GM12864 (cell line): ENCODE measurements at regions not wholly inside any gene's neighbourhood (a gene's known extent, or its start where the extent isn't known, plus 50 kb on each side); places are given as distances from the start of the nearest gene placed in this dataset.

ENCODE experiments used
- DNase-seq: peaks from one replicate; pipeline ENCODE4 v3.0.0-alpha.2; 2011; ENCODE audit warnings: low read depth
- H3K4me3 ChIP-seq: 2 replicates; pipeline ENCODE4 v1.5.1; 2011; ENCODE audit warnings: mild to moderate bottlenecking, low read depth, low read length, control low read depth
- TF ChIP-seq, protein P1 (sequence below): IDR thresholded peaks from 2 replicates; pipeline ENCODE4 v1.5.1; 2011; ENCODE audit warnings: low read depth, mild to moderate bottlenecking, moderate library complexity, low read length, control low read depth, inconsistent platforms; ENCODE audit errors: missing control alignments

DNA sequence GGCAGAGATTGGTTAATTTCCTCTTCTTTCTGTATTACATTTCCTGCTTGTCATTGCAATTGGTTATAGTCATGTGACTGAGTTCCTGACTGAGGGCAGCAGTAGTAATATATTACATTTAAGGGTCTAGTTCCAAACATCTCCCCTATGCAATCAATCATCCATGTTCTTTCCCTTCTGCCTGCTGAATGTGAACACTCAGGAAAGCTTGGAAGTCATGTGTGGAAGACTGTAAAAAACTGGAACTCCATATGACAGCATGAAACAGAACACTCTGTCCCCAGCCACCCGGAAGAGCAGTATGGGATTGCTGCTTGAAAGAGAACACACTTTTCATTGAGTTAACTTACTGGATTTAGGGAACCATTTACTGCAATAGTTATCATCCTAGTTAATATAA lies 459.7 kb upstream of the SEMA3A start:
- TF ChIP-seq, protein P1, sequence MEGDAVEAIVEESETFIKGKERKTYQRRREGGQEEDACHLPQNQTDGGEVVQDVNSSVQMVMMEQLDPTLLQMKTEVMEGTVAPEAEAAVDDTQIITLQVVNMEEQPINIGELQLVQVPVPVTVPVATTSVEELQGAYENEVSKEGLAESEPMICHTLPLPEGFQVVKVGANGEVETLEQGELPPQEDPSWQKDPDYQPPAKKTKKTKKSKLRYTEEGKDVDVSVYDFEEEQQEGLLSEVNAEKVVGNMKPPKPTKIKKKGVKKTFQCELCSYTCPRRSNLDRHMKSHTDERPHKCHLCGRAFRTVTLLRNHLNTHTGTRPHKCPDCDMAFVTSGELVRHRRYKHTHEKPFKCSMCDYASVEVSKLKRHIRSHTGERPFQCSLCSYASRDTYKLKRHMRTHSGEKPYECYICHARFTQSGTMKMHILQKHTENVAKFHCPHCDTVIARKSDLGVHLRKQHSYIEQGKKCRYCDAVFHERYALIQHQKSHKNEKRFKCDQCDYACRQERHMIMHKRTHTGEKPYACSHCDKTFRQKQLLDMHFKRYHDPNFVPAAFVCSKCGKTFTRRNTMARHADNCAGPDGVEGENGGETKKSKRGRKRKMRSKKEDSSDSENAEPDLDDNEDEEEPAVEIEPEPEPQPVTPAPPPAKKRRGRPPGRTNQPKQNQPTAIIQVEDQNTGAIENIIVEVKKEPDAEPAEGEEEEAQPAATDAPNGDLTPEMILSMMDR = no peak
- no peak overlapping the region for H3K4me3 ChIP-seq
- no peak for DNase-seq

DNA sequence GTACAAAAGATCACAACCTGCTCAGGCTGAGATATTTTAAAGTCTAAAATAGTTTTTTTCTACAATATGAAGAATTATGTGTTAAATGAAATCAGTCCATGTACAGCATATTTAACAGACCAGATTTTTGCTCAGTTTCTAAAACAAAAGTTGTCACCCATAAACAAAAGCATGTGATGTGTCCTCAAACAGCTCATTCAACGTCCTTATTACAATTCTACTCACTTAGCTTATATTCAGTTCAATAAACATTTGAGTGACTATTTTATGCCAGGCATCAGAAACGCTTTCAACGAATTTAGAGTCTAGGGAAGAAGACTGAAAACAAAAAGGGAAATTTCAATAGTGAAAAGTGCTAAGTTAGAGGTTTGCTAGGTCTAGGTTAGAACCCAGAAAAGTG lies 457.3 kb upstream of the SEMA3A start:
- no peak overlapping the region for H3K4me3 ChIP-seq
- DNase-seq = no peak
- TF ChIP-seq, protein P1 = no peak

DNA sequence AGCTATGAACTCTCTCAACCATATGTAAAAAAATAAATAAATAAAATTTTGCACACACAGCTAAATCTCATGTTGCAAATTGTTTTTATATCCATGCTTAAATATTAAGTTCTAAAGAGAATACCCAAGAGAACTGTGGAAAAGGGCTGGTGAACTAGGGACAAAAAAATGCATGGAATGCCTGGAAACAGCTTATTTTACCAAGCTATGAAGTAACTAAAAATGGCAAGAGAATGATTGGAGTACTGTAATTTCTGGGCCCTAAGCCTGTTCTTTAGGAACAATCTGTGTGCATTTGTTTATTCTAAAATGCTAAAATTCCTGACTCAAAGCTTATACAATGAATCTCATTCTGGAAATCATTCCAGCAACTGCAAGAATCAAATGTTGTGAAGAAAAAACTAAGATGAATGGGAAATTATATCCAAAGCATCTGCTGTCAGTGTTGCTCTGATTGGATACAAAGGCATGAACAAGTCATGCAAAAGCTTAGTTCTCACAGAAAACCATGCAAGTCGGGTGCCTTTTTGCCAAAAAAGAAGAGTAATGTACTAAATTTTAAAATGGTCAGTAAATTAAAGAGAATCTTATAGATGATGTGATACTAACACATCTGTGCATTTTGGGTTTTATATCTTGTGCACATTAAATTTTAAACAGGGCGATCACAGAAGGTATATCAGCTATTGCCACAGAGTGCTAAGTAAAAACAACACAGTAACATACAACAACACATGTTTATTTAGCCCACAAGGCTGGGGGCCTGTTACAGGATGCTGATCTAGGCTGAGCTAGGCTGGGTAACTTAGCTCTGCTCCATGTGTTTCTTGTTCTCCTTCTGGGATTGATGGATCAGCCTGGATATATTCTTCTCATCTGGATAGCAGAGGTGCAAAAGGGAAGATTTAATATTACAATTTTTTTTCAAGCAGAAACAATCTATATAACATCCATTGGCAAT lies 453.5 kb upstream of the SEMA3A start:
- TF ChIP-seq, protein P1 = no peak
- no peak for DNase-seq

DNA sequence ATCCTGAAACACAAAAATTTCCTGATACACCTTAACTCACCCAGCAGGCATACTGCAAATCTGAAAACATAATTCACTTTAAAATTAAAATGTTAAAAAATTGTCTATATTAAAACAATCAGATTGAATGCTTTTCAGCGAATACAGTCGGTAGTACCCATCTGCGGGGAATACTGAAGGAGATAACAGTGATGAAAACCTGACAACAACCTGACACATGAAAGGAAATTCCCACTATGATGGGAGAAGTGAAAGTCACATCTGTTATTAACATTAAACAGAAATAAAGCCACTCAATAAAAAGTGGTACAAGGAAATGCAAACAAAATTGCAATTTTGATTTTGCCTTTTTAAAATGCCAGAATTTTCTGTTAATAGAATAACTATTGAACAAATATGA lies 448.0 kb upstream of the SEMA3A start:
- TF ChIP-seq, protein P1 = no peak
- H3K4me3 ChIP-seq = no peak overlapping the region
- DNase-seq = no peak

More for the DNA sequence above, 453.5 kb upstream of the SEMA3A start:
- no peak overlapping the region for H3K4me3 ChIP-seq

DNA sequence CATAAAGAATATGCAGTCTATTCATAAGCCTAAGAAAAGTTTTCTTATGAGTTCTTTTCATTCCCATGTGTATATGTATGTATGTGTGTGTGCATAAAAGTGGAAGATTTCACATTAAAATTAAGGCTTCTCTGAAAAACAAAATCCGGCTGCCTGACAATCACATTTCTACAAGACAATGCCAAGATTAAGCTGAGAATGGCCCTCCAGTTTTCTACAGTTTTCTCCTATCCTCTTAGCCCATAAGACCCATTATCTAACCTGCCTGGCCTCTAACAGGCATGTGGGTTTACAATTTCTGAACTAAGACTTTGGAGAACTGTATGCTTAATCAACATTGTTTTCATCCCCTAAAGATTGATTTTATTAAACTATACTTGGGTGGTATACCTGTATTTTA lies 446.0 kb upstream of the SEMA3A start:
- TF ChIP-seq, protein P1 = no peak
- no peak for DNase-seq
- no peak overlapping the region for H3K4me3 ChIP-seq

DNA sequence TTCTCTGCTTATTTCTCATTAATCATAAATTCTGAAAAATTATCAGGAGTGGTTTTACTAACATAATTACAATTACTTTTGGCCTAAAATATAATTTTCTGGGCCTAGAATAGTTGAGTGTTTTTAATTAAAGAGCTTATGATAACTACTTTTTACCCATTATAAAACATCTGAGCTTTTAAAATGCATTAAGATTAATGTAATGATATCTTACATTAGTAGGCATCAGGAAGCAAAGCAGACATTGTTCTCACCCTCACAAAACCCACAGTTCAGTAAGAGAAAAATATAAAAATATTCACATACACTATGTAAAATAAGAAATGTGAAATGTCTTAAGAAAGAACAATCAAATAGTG lies 443.7 kb upstream of the SEMA3A start:
- TF ChIP-seq, protein P1 = no peak
- H3K4me3 ChIP-seq = no peak overlapping the region
- DNase-seq = no peak

DNA sequence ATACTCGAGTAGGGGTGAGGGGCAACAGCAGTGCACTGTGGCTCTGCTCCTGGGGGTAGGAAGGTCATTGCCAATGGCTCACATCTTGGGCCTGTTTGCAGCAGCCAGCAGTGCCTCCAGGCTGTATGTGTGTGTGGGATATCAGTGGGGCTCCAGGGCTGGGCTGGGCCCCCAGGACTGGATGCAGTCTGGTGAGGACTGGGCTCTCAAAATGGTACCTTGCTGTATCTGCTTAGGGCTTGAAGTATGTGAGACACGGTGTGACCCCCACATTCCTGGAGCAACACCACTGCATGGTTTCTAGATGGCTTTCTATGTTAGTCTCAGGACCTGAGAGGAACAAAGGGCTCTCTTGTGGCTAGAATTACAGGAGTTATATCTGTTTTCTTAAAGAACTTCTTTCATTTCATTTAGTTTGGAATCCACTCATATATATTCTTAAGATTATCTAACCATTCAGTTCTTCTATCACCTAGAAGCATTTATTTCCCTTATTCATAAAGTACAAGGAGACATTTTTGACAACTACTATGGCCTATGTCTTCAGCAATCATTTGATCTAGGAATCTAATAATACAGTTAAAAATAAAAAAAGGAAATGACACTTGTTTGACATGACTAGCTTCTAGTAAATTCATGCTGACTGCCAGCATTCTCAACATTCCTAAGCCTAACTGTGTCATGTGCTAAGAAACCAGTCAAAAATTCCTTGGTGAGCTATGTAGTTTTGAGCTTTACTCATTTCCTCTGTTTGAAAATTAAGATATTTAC lies 443.2 kb upstream of the SEMA3A start:
- TF ChIP-seq, protein P1 = no peak
- DNase-seq = no peak
- H3K4me3 ChIP-seq = no peak overlapping the region
